ENCODE measurements at regions not wholly inside any gene's neighbourhood (a gene's known extent, or its start where the extent isn't known, plus 50 kb on each side); places are given as distances from the start of the nearest gene placed in this dataset.
"Not testable (repeated sequence)": the region's sequence is repeated elsewhere in the genome, so short reads cannot be mapped to it uniquely, and the experiment has no call there.

- H3K27ac Mint-ChIP-seq: no peak overlapping the region
- no peak overlapping the region for H3K4me3 Mint-ChIP-seq
- no peaks in the 10 kb centered on the region for H3K36me3 Mint-ChIP-seq
- no peak for ATAC-seq
- peaks cover 8 to 10% of the 10 kb centered on the region in 2 donors for H3K4me1 Mint-ChIP-seq (ENCODE audit: low read depth in 2 of 2)
- no peaks in the 10 kb centered on the region for H3K9me3 Mint-ChIP-seq
- H3K27me3 Mint-ChIP-seq: peaks cover 7 to 12% of the 10 kb centered on the region in 2 donors
- no peak for DNase-seq (ENCODE audit: low spot score)
These were observed 207.3 kb upstream of the ADO start for GRCh38 chr10:62597226-62597625.

DNA sequence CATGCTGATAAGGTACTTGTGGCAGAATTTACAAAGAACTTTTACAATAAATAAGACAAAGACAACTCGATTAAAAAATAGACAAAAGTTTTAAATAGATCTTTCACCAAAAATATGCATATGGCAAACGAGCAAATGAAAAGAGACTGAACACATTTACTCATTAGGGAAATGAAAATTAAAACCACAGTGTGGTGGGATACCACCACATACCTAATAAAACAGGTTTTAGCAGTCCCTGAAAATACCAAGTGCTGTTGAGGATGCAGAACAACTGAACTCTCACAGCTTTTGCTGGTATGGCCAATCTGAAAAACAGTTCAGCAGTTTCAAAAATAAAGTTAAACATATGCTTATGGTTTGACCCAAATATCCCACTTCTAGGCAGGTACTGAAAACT, 205.4 kb upstream of the ADO start:
- Mint-ChIP-seq H3K27me3 (peaks cover 7 to 9% of the 10 kb centered on the region in 2 donors), H3K36me3 (no peaks in the 10 kb centered on the region), H3K27ac (no peak overlapping the region), H3K4me3 (no peak overlapping the region), H3K4me1 (ENCODE audit: low read depth in 2 of 2) (peaks cover 4 to 6% of the 10 kb centered on the region in 2 donors), H3K9me3 (no peaks in the 10 kb centered on the region)
- no peak for DNase-seq (ENCODE audit: low spot score)
- ATAC-seq: no peak

DNA sequence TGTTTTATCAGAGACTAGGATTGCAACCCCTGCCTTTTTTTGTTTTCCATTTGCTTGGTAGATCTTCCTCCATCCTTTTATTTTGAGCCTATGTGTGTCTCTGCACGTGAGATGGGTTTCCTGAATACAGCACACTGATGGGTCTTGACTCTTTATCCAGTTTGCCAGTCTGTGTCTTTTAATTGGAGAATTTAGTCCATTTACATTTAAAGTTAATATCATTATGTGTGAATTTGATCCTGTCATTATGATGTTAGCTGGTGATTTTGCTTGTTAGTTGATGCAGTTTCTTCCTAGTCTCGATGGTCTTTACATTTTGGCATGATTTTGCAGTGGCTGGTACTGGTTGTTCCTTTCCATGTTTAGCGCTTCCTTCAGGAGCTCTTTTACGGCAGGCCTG, 198.0 kb upstream of the ADO start:
- peaks cover 14 to 15% of the 10 kb centered on the region in 2 donors for H3K4me1 Mint-ChIP-seq (ENCODE audit: low read depth in 2 of 2)
- not testable (repeated sequence) for H3K4me3 Mint-ChIP-seq; H3K9me3 Mint-ChIP-seq; H3K27me3 Mint-ChIP-seq; H3K36me3 Mint-ChIP-seq; DNase-seq (ENCODE audit: low spot score); ATAC-seq; H3K27ac Mint-ChIP-seq

- peaks cover 23 to 24% of the 10 kb centered on the region in 2 donors for H3K4me1 Mint-ChIP-seq (ENCODE audit: low read depth in 2 of 2)
- not testable (repeated sequence) for H3K4me3 Mint-ChIP-seq; H3K27ac Mint-ChIP-seq; DNase-seq (ENCODE audit: low spot score); H3K27me3 Mint-ChIP-seq; ATAC-seq; H3K36me3 Mint-ChIP-seq; H3K9me3 Mint-ChIP-seq
These were observed 196.2 kb upstream of the ADO start for GRCh38 chr10:62608189-62608875.

DNA sequence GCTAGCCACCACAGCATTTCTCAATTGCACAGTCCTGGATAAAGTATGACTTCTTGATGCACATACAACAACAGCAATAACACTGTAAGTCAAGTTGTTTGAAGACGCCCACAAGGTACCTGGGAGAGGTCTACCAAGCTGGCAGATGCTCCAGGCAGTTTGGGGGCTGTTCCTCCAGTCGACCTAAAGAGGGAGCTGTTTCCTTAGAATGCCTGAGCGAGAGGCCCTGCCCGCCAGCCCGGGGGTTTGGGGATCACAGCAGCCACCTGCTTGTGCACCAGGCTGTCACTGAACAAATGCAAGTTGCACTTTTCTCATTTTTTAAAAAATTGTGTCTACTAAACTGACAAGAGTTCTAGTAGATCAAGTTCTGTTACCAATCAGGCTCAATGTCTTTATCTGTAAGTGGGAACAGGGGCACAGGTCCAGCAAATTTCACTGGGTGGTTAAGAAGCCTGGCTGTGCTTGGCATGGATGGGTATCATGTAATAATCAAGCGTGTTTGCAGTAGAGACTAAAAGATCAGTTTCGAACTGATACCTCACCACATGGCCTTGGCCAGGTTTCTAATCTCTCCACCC, 193.8 kb upstream of the ADO start:
- ATAC-seq: peak in 1 of 2 donors; percentile 64
- H3K4me1 Mint-ChIP-seq (ENCODE audit: low read depth in 2 of 2): peaks cover 46 to 47% of the 10 kb centered on the region in 2 donors
- DNase-seq (ENCODE audit: low spot score): peak; percentile 75
- no peak overlapping the region for H3K4me3 Mint-ChIP-seq
- peak overlapping the region; percentile 11 to 74 for H3K27ac Mint-ChIP-seq
- no peaks in the 10 kb centered on the region for H3K27me3 Mint-ChIP-seq
- no peaks in the 10 kb centered on the region for H3K36me3 Mint-ChIP-seq
- H3K9me3 Mint-ChIP-seq: peaks cover 4% of the 10 kb centered on the region

DNA sequence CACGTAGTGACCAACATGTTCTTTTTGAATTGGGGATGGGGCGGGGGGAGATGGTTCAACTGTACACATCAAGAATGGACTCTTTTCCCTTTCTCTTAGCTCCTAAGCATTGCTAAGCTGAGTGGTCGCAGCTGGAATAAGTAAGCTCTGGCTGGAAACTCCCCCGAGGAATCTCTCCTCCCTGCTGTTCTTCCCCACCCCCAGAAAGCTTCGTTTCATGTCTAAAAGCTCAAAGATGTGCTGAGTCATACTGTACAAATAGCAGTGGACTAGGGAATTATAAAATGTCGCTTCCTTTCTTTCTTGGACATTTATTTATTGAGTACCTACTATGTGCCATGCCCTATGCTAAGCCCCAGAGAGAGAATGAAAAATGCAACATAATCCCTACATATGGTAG, 191.1 kb upstream of the ADO start:
- H3K4me1 Mint-ChIP-seq (ENCODE audit: low read depth in 2 of 2): peaks cover 61 to 68% of the 10 kb centered on the region in 2 donors
- peak overlapping the region; percentile 69 to 86 for H3K27ac Mint-ChIP-seq

GRCh38 chr10:62613859-62614258, 190.7 kb upstream of the ADO start:
- ATAC-seq (no peak), DNase-seq (ENCODE audit: low spot score) (no peak)
- peak overlapping the region; percentile 69 to 86 for H3K27ac Mint-ChIP-seq
- H3K27me3 Mint-ChIP-seq: no peaks in the 10 kb centered on the region
- H3K4me3 Mint-ChIP-seq: peak overlapping the region; percentile 61
- H3K36me3 Mint-ChIP-seq: no peaks in the 10 kb centered on the region
- peaks cover 61 to 70% of the 10 kb centered on the region in 2 donors for H3K4me1 Mint-ChIP-seq (ENCODE audit: low read depth in 2 of 2)
- H3K9me3 Mint-ChIP-seq: peaks cover 4% of the 10 kb centered on the region

More for the DNA sequence above, 191.1 kb upstream of the ADO start:
- Mint-ChIP-seq H3K9me3 (peaks cover 4% of the 10 kb centered on the region), H3K4me3 (no peak overlapping the region), H3K36me3 (no peaks in the 10 kb centered on the region), H3K27me3 (no peaks in the 10 kb centered on the region)
- ATAC-seq (no peak), DNase-seq (ENCODE audit: low spot score) (no peak)

DNA sequence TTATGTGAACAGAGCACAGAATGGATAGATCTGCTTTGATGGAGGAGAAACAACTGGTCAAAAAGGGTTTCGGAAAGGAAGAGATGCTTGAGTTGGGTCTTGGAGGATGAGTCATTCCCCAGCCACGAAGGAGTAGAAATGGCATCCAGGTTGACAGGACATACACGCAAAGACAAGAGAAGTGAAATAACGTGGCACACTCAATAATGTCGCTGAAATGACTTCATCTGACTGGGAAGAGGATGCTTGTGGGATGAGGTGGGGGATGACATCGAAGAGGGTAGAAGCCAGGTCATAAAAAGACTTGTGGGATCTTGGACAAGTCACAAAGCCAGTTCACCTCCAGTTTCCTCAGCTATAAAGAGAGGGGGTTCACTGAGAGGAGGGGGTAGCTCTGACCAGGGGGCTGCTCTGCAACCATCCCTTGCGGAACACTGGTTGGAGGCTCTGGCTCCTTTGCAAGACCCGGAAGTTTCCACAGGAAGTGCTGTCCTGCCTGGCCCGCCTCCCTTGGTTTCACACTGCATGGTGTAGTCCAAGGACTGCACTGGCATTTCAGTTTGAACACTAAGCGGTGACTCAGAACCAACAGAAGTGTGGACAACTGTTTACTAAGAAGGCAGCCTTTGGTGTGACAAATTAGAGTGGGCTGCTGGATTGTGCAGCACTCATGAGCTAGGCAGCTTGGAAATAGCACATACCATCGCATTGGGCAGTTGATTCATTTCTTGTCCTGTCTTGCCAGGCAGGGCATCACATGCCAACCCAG, 189.9 kb upstream of the ADO start:
- H3K36me3 Mint-ChIP-seq: no peaks in the 10 kb centered on the region
- ATAC-seq (peak; percentile 92 to 94), DNase-seq (ENCODE audit: low spot score) (peak; percentile 84)
- H3K4me1 Mint-ChIP-seq (ENCODE audit: low read depth in 2 of 2): peaks cover 65 to 77% of the 10 kb centered on the region in 2 donors
- peak overlapping the region; percentile 61 for H3K4me3 Mint-ChIP-seq
- no peaks in the 10 kb centered on the region for H3K27me3 Mint-ChIP-seq
- H3K27ac Mint-ChIP-seq: peak overlapping the region; percentile 69 to 86
- H3K9me3 Mint-ChIP-seq: peaks cover 4% of the 10 kb centered on the region

- Mint-ChIP-seq H3K4me1 (ENCODE audit: low read depth in 2 of 2) (peaks cover 67 to 71% of the 10 kb centered on the region in 2 donors), H3K9me3 (peaks cover 4% of the 10 kb centered on the region), H3K4me3 (peak overlapping the region; percentile 37)
These were observed 187.5 kb upstream of the ADO start for GRCh38 chr10:62616885-62617590.

GRCh38 chr10:62617652-62618051, 186.9 kb upstream of the ADO start:
- Mint-ChIP-seq H3K27me3 (no peaks in the 10 kb centered on the region), H3K4me1 (ENCODE audit: low read depth in 2 of 2) (peaks cover 66 to 68% of the 10 kb centered on the region in 2 donors), H3K4me3 (no peak overlapping the region), H3K36me3 (no peaks in the 10 kb centered on the region), H3K9me3 (peaks cover 4% of the 10 kb centered on the region), H3K27ac (peak overlapping the region in 1 of 2 donors; percentile 91)
- ATAC-seq: no peak
- no peak for DNase-seq (ENCODE audit: low spot score)

More at GRCh38 chr10:62616885-62617590, 187.5 kb upstream of the ADO start:
- DNase-seq (ENCODE audit: low spot score) (no peak), ATAC-seq (no peak)
- Mint-ChIP-seq H3K27me3 (no peaks in the 10 kb centered on the region), H3K27ac (peak overlapping the region; percentile 69 to 86), H3K36me3 (no peaks in the 10 kb centered on the region)

GRCh38 chr10:62618054-62618453, 186.5 kb upstream of the ADO start:
- peaks cover 4% of the 10 kb centered on the region for H3K9me3 Mint-ChIP-seq
- DNase-seq (ENCODE audit: low spot score): no peak
- no peak for ATAC-seq
- H3K4me3 Mint-ChIP-seq: no peak overlapping the region
- H3K27ac Mint-ChIP-seq: peak overlapping the region in 1 of 2 donors; percentile 91
- peaks cover 66 to 68% of the 10 kb centered on the region in 2 donors for H3K4me1 Mint-ChIP-seq (ENCODE audit: low read depth in 2 of 2)
- H3K36me3 Mint-ChIP-seq: no peaks in the 10 kb centered on the region
- H3K27me3 Mint-ChIP-seq: no peaks in the 10 kb centered on the region

DNA sequence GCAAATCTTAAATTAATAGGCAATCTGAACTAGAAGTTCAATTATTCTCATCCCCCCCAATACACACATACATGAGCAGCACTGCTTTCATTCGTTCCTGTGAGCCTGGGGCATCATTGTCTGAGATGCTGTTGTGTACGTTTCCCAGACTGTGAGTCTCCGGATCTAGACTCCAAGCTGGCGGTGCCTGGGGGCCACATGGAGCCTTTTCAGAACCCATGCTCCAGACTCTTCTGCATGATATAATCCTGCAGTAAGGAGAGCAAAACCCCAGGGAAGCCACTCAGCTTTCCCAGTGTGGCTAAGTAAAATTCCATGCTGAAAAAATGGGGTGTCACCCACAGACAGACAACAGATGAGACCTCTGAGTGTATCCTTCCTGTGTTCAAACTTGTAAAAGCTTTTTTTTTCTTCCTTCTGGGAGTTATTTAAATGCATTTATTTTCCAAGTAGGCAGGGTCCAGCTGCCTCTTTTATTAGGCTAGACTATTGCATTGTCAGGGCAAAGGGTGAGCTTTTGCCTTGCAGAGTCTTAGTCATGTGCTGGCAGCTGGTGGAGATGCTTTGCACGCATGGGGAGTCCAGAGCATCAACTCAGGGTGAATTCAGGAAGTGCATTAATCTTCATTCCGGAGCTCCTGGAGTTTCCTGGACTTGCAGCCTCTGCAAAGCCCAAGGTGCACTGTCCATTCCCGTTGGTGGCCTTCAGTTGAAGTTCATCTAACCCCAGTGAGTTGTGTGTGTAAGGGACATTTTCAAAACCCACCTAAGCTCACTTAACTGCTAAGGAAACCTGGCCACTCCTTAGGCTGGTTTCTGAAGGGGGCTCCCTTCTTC, 185.7 kb upstream of the ADO start:
- H3K4me3 Mint-ChIP-seq: peak overlapping the region; percentile 10
- H3K9me3 Mint-ChIP-seq: peaks cover 4% of the 10 kb centered on the region
- no peaks in the 10 kb centered on the region for H3K27me3 Mint-ChIP-seq
- H3K4me1 Mint-ChIP-seq (ENCODE audit: low read depth in 2 of 2): peaks cover 61 to 64% of the 10 kb centered on the region in 2 donors
- no peaks in the 10 kb centered on the region for H3K36me3 Mint-ChIP-seq
- H3K27ac Mint-ChIP-seq: peak overlapping the region; percentile 60 to 91
- DNase-seq (ENCODE audit: low spot score): no peak
- ATAC-seq: no peak

DNA sequence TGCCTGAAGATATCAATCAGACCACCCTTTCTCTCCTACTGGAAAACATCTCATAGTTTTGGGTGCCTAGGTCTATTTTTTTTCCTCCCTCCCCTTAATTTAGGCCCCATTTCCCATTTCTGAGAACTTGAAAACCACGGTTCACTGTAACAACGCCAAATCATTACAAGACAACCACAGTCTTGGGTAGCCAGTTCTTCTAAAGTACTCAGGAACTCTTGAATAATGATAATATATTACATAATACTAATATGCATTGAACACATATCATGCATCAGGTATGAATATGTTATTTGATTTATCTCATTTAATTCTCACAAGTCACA, 185.1 kb upstream of the ADO start:
- Mint-ChIP-seq H3K4me3 (peak overlapping the region; percentile 10), H3K27me3 (no peaks in the 10 kb centered on the region), H3K36me3 (no peaks in the 10 kb centered on the region), H3K27ac (peak overlapping the region; percentile 60 to 91), H3K9me3 (peaks cover under 1% of the 10 kb centered on the region), H3K4me1 (ENCODE audit: low read depth in 2 of 2) (peaks cover 57 to 58% of the 10 kb centered on the region in 2 donors)
- no peak for DNase-seq (ENCODE audit: low spot score)
- no peak for ATAC-seq
